Kidney epithelial cell (primary cell): ENCODE measurements at regions not wholly inside any gene's neighbourhood (a gene's known extent, or its start where the extent isn't known, plus 50 kb on each side); places are given as distances from the start of the nearest gene placed in this dataset.

Source experiments
- DNase-seq: peaks from one replicate; pipeline ENCODE4 v3.0.0-alpha.2; 2010; ENCODE audit warnings: low read depth
- H3K27me3 ChIP-seq: 2 replicates; pipeline ENCODE4 v1.6.0; 2011; ENCODE audit warnings: low read length; ENCODE audit not compliant: control insufficient read depth, insufficient read depth
- H3K36me3 ChIP-seq: 2 replicates; pipeline ENCODE4 v1.5.1; 2011; ENCODE audit warnings: low read length; ENCODE audit not compliant: control insufficient read depth, insufficient read depth
- H3K4me3 ChIP-seq: 2 replicates; pipeline ENCODE4 v1.5.1; 2011; ENCODE audit warnings: low read depth, mild to moderate bottlenecking, control low read depth, low read length
- TF ChIP-seq, protein P1 (sequence below): IDR thresholded peaks from 2 replicates; pipeline ENCODE4 v1.5.1; 2011; ENCODE audit warnings: mild to moderate bottlenecking, moderate library complexity, low read length, control low read depth, inconsistent platforms; ENCODE audit not compliant: insufficient read depth, poor library complexity, severe bottlenecking

DNA sequence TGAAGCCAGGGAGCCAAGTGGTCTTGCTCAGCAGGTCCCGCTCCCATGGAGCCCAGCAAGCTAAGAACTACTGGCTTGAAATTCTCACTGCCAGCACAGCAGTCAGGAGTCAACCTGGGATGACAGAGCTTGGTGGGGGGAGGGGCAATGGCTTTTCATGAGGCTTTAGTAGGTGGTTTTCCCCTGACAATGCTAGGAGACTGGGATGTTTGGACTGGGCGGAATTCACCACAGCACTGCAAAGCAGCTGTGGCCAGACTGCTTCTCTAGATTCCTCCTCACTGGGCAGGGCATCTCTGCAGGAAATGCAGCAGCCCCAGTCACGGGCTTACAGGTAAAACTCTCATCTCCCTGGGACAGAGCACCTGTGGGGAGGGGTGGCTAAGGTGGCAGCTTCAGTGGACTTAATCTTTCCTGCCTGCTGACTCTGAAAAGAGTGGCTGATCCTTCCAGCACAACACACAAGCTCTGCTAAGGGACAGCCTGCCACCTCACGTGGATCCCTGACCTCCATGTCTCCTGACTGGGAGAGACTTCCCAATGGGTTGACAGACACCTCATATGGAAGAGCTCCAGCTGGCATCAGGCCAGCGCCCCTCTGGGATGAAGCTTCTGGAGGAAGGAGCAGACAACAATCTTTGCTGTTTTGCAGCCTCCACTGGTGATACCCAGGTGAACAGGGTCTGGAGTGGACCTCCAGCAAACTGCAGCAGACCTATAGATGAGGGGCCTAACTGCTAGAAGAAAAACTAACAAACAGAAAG is 349.7 kb upstream of the ST6GAL2 start:
- TF ChIP-seq, protein P1, sequence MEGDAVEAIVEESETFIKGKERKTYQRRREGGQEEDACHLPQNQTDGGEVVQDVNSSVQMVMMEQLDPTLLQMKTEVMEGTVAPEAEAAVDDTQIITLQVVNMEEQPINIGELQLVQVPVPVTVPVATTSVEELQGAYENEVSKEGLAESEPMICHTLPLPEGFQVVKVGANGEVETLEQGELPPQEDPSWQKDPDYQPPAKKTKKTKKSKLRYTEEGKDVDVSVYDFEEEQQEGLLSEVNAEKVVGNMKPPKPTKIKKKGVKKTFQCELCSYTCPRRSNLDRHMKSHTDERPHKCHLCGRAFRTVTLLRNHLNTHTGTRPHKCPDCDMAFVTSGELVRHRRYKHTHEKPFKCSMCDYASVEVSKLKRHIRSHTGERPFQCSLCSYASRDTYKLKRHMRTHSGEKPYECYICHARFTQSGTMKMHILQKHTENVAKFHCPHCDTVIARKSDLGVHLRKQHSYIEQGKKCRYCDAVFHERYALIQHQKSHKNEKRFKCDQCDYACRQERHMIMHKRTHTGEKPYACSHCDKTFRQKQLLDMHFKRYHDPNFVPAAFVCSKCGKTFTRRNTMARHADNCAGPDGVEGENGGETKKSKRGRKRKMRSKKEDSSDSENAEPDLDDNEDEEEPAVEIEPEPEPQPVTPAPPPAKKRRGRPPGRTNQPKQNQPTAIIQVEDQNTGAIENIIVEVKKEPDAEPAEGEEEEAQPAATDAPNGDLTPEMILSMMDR: no peak
- no peaks in the 10 kb centered on the region for H3K36me3 ChIP-seq
- H3K27me3 ChIP-seq: no peaks in the 10 kb centered on the region
- DNase-seq: no peak
- H3K4me3 ChIP-seq: no peak overlapping the region

DNA sequence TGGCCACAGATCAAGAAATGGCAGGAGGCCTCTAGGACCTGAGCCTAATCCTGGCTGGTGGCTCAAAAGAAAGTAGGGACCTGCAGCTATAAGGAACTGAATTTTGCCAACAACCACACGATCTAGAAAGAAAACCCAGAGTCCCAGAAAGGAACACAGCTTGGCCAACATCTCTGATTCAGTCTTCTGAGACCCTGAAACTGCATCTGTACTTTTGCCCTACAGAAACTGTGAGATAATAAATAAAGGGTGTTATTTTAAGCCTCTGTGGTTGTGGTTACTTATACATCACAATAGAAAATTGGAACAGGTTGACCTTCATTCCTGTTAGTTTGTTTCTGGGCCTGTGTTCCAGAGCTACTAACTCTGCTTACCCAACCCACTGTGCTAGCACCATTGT is 356.8 kb upstream of the ST6GAL2 start:
- DNase-seq: no peak
- no peaks in the 10 kb centered on the region for H3K27me3 ChIP-seq
- TF ChIP-seq, protein P1: no peak

DNA sequence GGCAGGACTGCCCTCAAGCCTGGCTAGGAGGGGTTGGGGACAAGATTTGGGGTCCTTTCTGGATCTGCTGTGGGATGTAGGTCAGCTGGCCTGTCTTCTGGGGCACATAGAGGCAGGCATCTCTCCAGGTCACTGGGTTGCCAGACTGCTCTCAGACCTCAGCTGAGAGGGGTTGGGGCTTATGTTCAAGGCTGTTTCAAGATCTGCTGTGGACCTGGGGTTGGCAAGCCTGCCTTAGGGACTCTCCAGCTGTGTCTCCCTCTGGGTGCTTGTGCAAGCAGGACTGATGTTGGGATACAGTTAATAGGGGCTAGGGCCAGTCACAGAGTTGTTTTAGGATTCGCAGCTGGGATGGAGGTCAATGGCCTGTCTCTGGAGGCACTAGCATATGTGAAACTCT is 363.0 kb upstream of the ST6GAL2 start:
- TF ChIP-seq, protein P1: no peak
- DNase-seq: no peak
- Histone ChIP-seq H3K36me3 (no peaks in the 10 kb centered on the region), H3K4me3 (no peak overlapping the region), H3K27me3 (no peaks in the 10 kb centered on the region)

More for the DNA sequence above, 356.8 kb upstream of the ST6GAL2 start:
- no peak overlapping the region for H3K4me3 ChIP-seq
- H3K36me3 ChIP-seq: no peaks in the 10 kb centered on the region

DNA sequence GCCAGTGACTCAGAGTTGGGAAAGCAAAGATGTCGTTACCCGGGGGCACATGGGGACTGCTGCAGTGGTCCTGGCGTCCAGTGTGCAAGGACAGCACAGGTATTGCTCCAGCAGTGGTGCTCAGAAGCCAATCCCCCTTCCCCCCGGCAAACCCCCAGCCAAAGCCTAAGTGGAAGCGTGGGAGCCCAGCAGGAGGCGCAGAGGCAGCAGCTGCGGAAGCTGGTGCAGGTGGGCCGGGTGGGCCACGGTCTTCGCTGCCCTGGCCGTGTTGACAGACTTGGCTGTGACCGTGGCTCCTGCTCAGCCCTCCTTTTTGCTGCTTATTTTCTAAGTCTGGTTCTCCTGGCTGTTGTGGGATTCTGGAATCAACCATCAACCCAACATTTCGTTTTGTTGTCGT is 369.8 kb upstream of the ST6GAL2 start:
- TF ChIP-seq, protein P1: no peak
- H3K4me3 ChIP-seq: no peak overlapping the region
- H3K27me3 ChIP-seq: no peaks in the 10 kb centered on the region
- DNase-seq: no peak
- no peaks in the 10 kb centered on the region for H3K36me3 ChIP-seq

DNA sequence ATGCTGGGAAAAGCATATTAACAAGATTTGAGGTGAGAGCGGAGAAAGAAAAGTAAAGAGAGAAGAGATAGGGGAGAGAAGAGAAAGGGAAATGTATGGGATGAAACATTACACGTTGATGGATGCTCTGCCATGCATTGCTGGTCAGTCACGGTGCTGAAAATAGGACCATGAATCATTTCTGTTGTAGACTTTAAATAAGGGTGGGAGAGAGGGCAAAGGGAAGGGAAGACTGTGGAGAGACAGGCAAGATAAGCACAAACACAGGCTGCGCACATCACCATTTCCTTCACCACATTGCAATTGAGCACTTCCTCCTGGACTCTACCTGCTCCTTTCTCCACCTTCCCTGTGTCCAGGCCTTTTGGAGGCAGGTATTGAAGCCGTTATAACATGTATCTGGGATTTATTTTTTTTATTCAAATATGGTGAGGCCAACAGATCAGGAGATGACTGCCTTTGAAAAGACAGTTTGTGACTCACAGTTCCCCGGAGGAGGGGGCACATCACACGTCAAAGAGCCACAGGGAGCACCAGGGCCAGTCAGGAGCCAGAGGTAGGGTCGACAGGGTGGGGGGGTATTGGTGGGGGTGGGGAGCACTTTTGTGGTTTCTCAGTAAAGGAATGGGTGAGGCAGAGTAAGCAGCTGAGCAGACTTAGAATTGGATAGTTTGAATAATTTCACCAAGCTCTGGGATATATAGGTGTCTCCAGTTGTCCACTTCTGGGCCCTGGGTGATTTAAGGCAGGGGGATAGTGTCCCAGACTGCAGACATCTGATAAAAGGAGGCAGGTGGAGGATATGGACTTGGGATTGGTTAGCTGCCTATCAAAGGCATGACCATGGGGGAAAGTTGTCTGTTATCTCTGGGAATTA is 372.8 kb upstream of the ST6GAL2 start:
- DNase-seq: no peak
- H3K27me3 ChIP-seq: no peaks in the 10 kb centered on the region
- TF ChIP-seq, protein P1: no peak

More for the DNA sequence above, 372.8 kb upstream of the ST6GAL2 start:
- H3K36me3 ChIP-seq: no peaks in the 10 kb centered on the region
- no peak overlapping the region for H3K4me3 ChIP-seq
